Ovary (tissue), 7 donors: ENCODE measurements at regions not wholly inside any gene's neighbourhood (a gene's known extent, or its start where the extent isn't known, plus 50 kb on each side); places are given as distances from the start of the nearest gene placed in this dataset.

ENCODE experiments used
- DNase-seq, 5 donors: peaks; one replicate each; pipeline ENCODE4 v3.0.0-alpha.2; 2019 to 2020
- H3K27ac ChIP-seq, 2 donors: fragments of 200-600 bp; one replicate each; pipeline versions ENCODE4 v1.5.1 to v1.8.0; 2019 to 2022
- H3K27me3 ChIP-seq: fragments of 200-600 bp; one replicate; pipeline ENCODE4 v1.8.0; 2022
- H3K36me3 ChIP-seq: fragments of 200-600 bp; sonication (generic); one replicate; pipeline ENCODE4 v1.5.1; 2019
- H3K4me1 ChIP-seq: one replicate; pipeline ENCODE4 v1.8.1; 2013; ENCODE audit warnings: mild to moderate bottlenecking, moderate library complexity; ENCODE audit not compliant: insufficient read depth
- H3K4me3 ChIP-seq: fragments of 200-600 bp; sonication (generic); one replicate; pipeline ENCODE4 v1.5.1; 2017
- H3K9me3 ChIP-seq, 2 donors: fragments of 200-600 bp in 1 of 2; sonication (generic) in 1 of 2; one replicate each; pipeline versions ENCODE4 v1.5.1 to v1.8.1; 2013 to 2019; ENCODE audit warnings: mild to moderate bottlenecking in 1 of 2, moderate library complexity in 1 of 2
- EP300 ChIP-seq: sonication (generic); formaldehyde crosslinking; IDR thresholded peaks from one replicate; pipeline ENCODE4 v1.6.1; 2017; ENCODE audit warnings: antibody characterized with exemption
- POLR2A ChIP-seq: fragments of 450-650 bp; IDR thresholded peaks from one replicate; pipeline ENCODE4 v1.6.1; 2017; ENCODE audit warnings: antibody characterized with exemption, mild to moderate bottlenecking, moderate library complexity
- WGBS, 3 donors: extraction: QIAGEN DNeasy Blood & Tissue Kit in 1 of 3; methylation state at CpG; one replicate each; pipeline versions ENCODE4 v1.1.5 to v1.1.7; 2013 to 2017; 5-methylcytosine and 5-hydroxymethylcytosine counted together
- intact Hi-C, 4 donors: fragments of 100-400 bp; cut with DNase I; formaldehyde crosslinking; loops; one replicate each; pipeline versions ENCODE4 v1.11.0 to v1.15.1; 2022 to 2023
- TF ChIP-seq, protein P1 (sequence below), 3 donors: fragments of 450-650 bp in 2 of 3; fragments of 200-600 bp in 1 of 3; IDR thresholded peaks; one replicate each; pipeline versions ENCODE4 v1.5.1 to v1.8.0; 2016 to 2022; ENCODE audit warnings: antibody characterized with exemption in 3 of 3, mild to moderate bottlenecking in 1 of 3
- donor health status: DM: no; HTN: no; CAD: no; lungs with moderate emphysema.
- donor health status: DM: no; HTN: no; CAD: no.
- donor health status: Bipolar disorder and iron deficiency.
- donor health status: DM: no; HTN: no; CAD: no.
- donor health status: DM: yes; HTN: yes; CAD: no.

DNA sequence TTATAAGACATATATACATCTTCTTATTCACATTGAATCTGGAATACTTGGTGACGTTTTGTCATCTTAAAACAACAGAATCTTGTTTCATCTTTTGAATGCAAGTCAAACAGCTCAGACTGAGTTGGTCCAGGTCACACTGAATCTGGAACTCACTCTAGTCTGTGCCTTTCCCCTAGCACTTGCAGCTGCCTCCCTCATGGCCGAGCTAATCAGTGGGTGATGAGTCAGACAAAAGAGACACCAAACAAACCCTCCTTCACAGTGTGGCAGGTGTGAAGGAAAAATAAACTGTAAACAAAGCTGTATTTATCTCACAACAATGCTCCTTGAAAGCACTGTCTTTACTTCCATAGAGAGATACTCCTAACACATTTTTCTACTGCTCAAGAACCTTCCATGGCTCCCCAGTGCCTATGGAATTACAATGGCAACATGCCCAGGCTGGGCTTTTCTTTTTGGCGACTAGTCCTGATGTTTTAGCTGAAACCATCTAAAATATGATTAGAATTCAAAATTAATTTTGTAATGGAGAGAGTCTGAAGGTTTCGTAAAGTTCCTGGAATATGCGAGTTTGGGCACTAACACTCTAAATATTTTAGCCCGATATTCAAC lies 140.0 kb downstream of the ZNF365 start:
- WGBS, 3 donors = 47 to 59% (median 50%) methylated on average over 6 of the region's 6 CpGs
- TF ChIP-seq POLR2A (no peak), EP300 (no peak)
- TF ChIP-seq, protein P1, sequence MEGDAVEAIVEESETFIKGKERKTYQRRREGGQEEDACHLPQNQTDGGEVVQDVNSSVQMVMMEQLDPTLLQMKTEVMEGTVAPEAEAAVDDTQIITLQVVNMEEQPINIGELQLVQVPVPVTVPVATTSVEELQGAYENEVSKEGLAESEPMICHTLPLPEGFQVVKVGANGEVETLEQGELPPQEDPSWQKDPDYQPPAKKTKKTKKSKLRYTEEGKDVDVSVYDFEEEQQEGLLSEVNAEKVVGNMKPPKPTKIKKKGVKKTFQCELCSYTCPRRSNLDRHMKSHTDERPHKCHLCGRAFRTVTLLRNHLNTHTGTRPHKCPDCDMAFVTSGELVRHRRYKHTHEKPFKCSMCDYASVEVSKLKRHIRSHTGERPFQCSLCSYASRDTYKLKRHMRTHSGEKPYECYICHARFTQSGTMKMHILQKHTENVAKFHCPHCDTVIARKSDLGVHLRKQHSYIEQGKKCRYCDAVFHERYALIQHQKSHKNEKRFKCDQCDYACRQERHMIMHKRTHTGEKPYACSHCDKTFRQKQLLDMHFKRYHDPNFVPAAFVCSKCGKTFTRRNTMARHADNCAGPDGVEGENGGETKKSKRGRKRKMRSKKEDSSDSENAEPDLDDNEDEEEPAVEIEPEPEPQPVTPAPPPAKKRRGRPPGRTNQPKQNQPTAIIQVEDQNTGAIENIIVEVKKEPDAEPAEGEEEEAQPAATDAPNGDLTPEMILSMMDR (IDR thresholded peaks at IDR 0.05) = no peak
- H3K4me3 ChIP-seq = no peak overlapping the region
- DNase-seq = no peak
- H3K36me3 ChIP-seq = no peaks in the 10 kb centered on the region
- H3K27ac ChIP-seq = no peak overlapping the region
- no peaks in the 10 kb centered on the region for H3K27me3 ChIP-seq
- no peaks in the 10 kb centered on the region for H3K9me3 ChIP-seq
- intact Hi-C loops = no loop called here
- no peaks in the 10 kb centered on the region for H3K4me1 ChIP-seq

DNA sequence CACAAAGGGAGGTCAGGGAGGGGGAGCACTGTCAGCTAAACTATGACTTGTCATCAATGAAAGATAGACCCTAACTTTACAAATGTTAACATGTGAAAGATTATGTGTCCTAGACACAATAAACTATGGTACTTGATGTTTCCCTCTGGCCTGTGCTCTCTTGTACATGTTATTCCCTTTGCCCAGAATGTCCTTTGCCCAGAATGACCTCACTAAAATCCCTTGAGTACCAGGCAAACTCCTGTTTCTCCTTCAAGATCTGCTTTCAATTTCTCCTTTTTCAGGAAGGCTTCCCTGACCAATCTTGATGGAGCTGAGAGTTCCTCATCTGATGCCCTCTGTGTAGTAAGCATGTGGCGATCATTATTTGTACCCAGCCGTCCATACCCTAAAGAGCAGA lies 143.1 kb downstream of the ZNF365 start:
- H3K9me3 ChIP-seq = no peaks in the 10 kb centered on the region
- no peak for DNase-seq
- H3K36me3 ChIP-seq = no peaks in the 10 kb centered on the region
- H3K4me3 ChIP-seq = no peak overlapping the region
- intact Hi-C loops = no loop called here
- H3K27ac ChIP-seq = no peak overlapping the region
- WGBS, 3 donors = 75 to 96% (median 94%) methylated on average over 2 of the region's 2 CpGs
- H3K4me1 ChIP-seq = no peaks in the 10 kb centered on the region
- TF ChIP-seq, protein P1 (IDR thresholded peaks at IDR 0.05) = no peak
- no peak for TF ChIP-seq EP300
- no peaks in the 10 kb centered on the region for H3K27me3 ChIP-seq

DNA sequence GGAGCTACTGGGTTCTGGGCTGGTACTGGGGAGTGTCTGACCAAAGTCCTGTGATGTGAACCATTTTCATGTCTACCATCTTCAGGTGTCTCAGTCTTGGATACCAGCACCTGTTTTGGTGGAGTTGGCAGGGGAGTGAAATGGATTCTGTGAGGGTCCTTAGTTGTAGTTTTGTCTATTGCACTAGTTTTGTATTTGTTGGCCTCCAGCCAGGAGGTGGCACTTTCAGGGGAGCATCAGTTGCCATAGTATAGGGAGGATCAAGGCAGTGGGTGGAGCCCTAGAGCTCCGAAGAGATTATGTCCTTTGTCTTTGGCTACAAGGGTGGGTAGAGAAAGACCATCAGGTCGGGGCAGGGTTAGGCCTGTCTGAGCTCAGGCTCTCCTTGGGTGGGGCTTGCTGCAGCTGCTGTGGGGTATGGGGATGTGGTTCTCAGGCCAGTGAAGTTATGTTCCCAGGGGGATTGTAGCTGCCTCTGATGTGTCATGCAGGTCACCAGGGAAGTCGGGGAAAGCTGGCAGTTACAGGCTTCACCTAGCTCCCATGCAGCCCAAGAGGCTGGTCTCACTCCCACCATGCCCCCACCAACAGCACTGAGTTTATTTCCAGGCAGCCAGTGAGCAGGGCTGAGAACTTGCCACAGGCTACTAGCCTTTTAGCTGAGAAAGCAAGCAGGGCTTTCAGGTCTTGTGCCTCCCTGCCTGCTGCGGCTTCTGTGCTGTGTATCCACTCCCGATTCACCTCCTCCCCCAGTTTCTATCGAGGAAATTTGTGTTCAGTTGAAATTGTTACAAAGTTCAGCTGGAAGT lies 153.1 kb downstream of the ZNF365 start:
- intact Hi-C loops = no loop called here
- Histone ChIP-seq H3K4me1 (no peaks in the 10 kb centered on the region), H3K27me3 (no peaks in the 10 kb centered on the region), H3K27ac (no peak overlapping the region), H3K36me3 (no peaks in the 10 kb centered on the region), H3K9me3 (no peaks in the 10 kb centered on the region), H3K4me3 (no peak overlapping the region)
- WGBS, 3 donors = 55 to 63% (median 57%) methylated on average over 5 to 6 of the region's 6 CpGs
- no peak for DNase-seq
- TF ChIP-seq EP300 (no peak), POLR2A (no peak)
- TF ChIP-seq, protein P1 (IDR thresholded peaks at IDR 0.05) = no peak

DNA sequence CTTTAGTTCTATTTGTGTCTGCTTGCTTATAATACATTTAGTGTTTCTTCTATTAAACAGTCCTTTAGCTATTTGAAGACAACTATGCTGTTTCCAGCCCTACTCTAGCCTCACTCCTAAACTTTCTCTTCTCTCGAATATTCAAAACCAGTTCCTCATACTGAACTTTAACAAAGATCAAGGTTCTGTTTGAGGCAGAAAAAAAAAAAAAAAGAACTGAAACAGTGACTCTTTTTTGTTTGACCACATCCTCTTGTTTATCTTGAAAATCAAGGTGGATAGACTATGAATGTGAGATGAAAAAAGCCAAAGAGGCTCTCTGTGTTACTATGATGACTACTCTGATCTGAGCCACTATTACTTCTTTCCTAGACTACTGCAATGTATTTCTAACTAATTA lies 154.3 kb downstream of the ZNF365 start:
- Histone ChIP-seq H3K27me3 (no peaks in the 10 kb centered on the region), H3K27ac (no peak overlapping the region), H3K4me1 (no peaks in the 10 kb centered on the region), H3K36me3 (no peaks in the 10 kb centered on the region), H3K4me3 (no peak overlapping the region), H3K9me3 (no peaks in the 10 kb centered on the region)
- DNase-seq = no peak
- 77 to 84% (median 82%) methylated on average over 1 of the region's 1 CpG for WGBS, 3 donors
- intact Hi-C loops = no loop called here
- no peak for TF ChIP-seq EP300

DNA sequence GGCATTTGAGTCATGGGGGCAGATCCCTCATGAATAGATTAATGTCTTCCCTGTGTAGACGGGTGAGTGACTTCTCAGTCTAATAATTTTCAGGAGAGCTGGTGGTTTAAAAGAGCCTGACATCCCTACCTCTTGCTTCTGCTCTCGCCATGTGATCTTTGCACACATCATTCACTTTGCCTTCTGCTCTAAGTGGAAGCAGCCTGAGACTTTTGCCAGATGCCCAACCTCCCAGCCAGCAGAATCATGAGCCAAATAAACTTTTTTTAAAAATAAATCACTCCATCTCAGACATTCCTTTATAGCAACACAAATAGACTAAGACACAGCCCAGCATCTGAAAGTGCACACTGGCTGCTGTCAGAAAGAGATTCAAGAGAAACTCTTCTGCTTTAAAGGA lies 155.2 kb downstream of the ZNF365 start:
- DNase-seq = no peak
- Histone ChIP-seq H3K9me3 (no peaks in the 10 kb centered on the region), H3K4me3 (no peak overlapping the region), H3K27ac (no peak overlapping the region), H3K4me1 (no peaks in the 10 kb centered on the region), H3K27me3 (no peaks in the 10 kb centered on the region), H3K36me3 (no peaks in the 10 kb centered on the region)
- TF ChIP-seq EP300 (no peak), POLR2A (no peak)
- TF ChIP-seq, protein P1 (IDR thresholded peaks at IDR 0.05) = no peak
- 64 to 79% (median 67%) methylated on average over 2 of the region's 2 CpGs for WGBS, 3 donors
- intact Hi-C loops = no loop called here
